ENCODE measurements at regions not wholly inside any gene's neighbourhood (a gene's known extent, or its start where the extent isn't known, plus 50 kb on each side); places are given as distances from the start of the nearest gene placed in this dataset.

GRCh38 chr15:91523596-91523995 lies 329.9 kb upstream of the SLCO3A1 start:
- no peak for DNase-seq

GRCh38 chr15:91524534-91524933 lies 329.0 kb upstream of the SLCO3A1 start:
- DNase-seq = no peak

GRCh38 chr15:91525751-91526150 lies 327.8 kb upstream of the SLCO3A1 start:
- no peak for DNase-seq

GRCh38 chr15:91526424-91526823 lies 327.1 kb upstream of the SLCO3A1 start:
- DNase-seq = no peak

GRCh38 chr15:91528801-91529200 lies 324.7 kb upstream of the SLCO3A1 start:
- DNase-seq = no peak

GRCh38 chr15:91529534-91529933 lies 324.0 kb upstream of the SLCO3A1 start:
- no peak for DNase-seq

GRCh38 chr15:91530279-91530678 lies 323.2 kb upstream of the SLCO3A1 start:
- DNase-seq = no peak

GRCh38 chr15:91530956-91531582 lies 322.4 kb upstream of the SLCO3A1 start:
- DNase-seq = no peak

- DNase-seq = no peak
Observed at GRCh38 chr15:91534235-91534634, 319.3 kb upstream of the SLCO3A1 start.

GRCh38 chr15:91534976-91535375 lies 318.5 kb upstream of the SLCO3A1 start:
- DNase-seq = no peak

- DNase-seq = no peak
Observed at GRCh38 chr15:91535856-91536500, 317.5 kb upstream of the SLCO3A1 start.

GRCh38 chr15:91537856-91538255 lies 315.7 kb upstream of the SLCO3A1 start:
- no peak for DNase-seq

- DNase-seq = no peak
Observed at GRCh38 chr15:91538782-91539181, 314.7 kb upstream of the SLCO3A1 start.

GRCh38 chr15:91541286-91541685 lies 312.2 kb upstream of the SLCO3A1 start:
- no peak for DNase-seq

GRCh38 chr15:91542226-91542625 lies 311.3 kb upstream of the SLCO3A1 start:
- no peak for DNase-seq

GRCh38 chr15:91547356-91547755 lies 306.2 kb upstream of the SLCO3A1 start:
- no peak for DNase-seq

- no peak for DNase-seq
Observed at GRCh38 chr15:91548549-91548948, 305.0 kb upstream of the SLCO3A1 start.

GRCh38 chr15:91549581-91549980 lies 303.9 kb upstream of the SLCO3A1 start:
- no peak for DNase-seq

GRCh38 chr15:91552555-91552954 lies 301.0 kb upstream of the SLCO3A1 start:
- DNase-seq = no peak

GRCh38 chr15:91553196-91553854 lies 300.2 kb upstream of the SLCO3A1 start:
- DNase-seq = no peak

GRCh38 chr15:91555312-91555711 lies 298.2 kb upstream of the SLCO3A1 start:
- no peak for DNase-seq

GRCh38 chr15:91556926-91557325 lies 296.6 kb upstream of the SLCO3A1 start:
- no peak for DNase-seq

GRCh38 chr15:91559066-91559465 lies 294.4 kb upstream of the SLCO3A1 start:
- DNase-seq = no peak

- DNase-seq = no peak
Observed at GRCh38 chr15:91561371-91562100, 292.0 kb upstream of the SLCO3A1 start.

Measured in left hindlimb (tissue), 1 donor.